Vagina (tissue), 2 donors: ENCODE measurements at regions not wholly inside any gene's neighbourhood (a gene's known extent, or its start where the extent isn't known, plus 50 kb on each side); places are given as distances from the start of the nearest gene placed in this dataset.

Source experiments
- DNase-seq, 2 donors: peaks; one replicate each; pipeline ENCODE4 v3.0.0-alpha.2; 2017; ENCODE audit errors: extremely low spot score in 2 of 2
- H3K27ac ChIP-seq: fragments of 200-600 bp; sonication (generic); one replicate; pipeline ENCODE4 v1.5.1; 2019
- H3K27me3 ChIP-seq: fragments of 200-600 bp; sonication (generic); one replicate; pipeline ENCODE4 v1.5.1; 2019
- H3K36me3 ChIP-seq, 2 donors: fragments of 200-600 bp; sonication (generic); one replicate each; pipeline ENCODE4 v1.5.1; 2017 to 2019
- H3K4me1 ChIP-seq: fragments of 200-600 bp; sonication (generic); one replicate; pipeline ENCODE4 v1.5.1; 2019
- H3K4me3 ChIP-seq, 2 donors: fragments of 200-600 bp; sonication (generic); 1 replicate in 1 of 2; 2 replicates in 1 of 2; pipeline ENCODE4 v1.5.1; 2016 to 2019
- H3K9me3 ChIP-seq: fragments of 200-600 bp; sonication (generic); one replicate; pipeline ENCODE4 v1.5.1; 2019
- POLR2A ChIP-seq, 2 donors: fragments of 450-650 bp; IDR thresholded peaks; one replicate each; pipeline ENCODE4 v1.6.1; 2017; ENCODE audit warnings: antibody characterized with exemption in 2 of 2, mild to moderate bottlenecking in 2 of 2, moderate library complexity in 2 of 2
- POLR2AphosphoS5 ChIP-seq, 2 donors: sonication (generic); formaldehyde crosslinking; IDR thresholded peaks; one replicate each; pipeline ENCODE4 v1.9.0; 2017; ENCODE audit warnings: antibody characterized with exemption in 2 of 2, mild to moderate bottlenecking in 2 of 2, low read depth in 1 of 2; ENCODE audit not compliant: insufficient read depth in 1 of 2
- intact Hi-C: fragments of 100-400 bp; cut with DNase I; formaldehyde crosslinking; loops from one replicate; pipeline ENCODE4 v1.15.1; 2023
- TF ChIP-seq, protein P1 (sequence below), 3 experiments: fragments of 450-650 bp in 2 of 3; fragments of 200-600 bp in 1 of 3; sonication (generic) in 1 of 3; IDR thresholded peaks; one replicate each; pipeline ENCODE4 v1.5.1; 2017 to 2019; ENCODE audit warnings: antibody characterized with exemption in 3 of 3, mild to moderate bottlenecking in 2 of 3, moderate library complexity in 2 of 3

DNA sequence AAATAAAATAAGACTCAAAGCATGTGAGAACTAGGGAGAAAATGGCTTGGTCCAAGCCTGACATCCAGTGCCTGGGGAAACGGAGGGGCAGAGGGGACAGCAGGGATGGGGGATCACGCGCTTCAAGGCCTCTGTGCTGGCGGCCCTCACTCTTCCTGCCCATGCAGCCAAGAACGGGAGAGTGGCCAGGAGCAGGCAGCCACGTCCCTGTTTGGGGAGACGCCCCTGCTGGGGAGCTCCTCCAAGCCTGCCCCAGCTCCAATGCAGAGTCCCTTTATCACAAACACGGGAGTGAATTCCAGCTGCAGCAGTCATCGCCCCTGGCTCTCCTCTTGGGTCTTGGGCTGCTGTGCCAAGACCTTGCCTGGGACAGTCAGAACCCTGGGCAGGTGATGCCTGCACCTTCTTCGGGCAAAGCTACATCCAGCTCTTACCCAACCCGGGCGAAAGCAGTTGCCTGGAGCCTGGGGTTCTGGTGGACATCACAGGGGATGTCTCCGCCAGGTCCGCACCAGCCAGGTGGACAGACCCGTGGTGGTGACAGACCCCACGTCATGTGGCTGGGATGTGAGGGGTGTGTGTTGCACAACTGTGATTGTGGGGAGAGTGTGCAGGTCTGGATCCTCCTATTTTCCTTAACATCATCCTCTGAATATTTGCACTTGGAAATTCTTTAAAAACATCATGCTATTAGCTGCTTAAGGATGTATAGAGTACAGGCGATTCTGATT is 1391.3 kb downstream of the BRD1 start:
- Histone ChIP-seq H3K4me3 (no peak overlapping the region), H3K9me3 (no peaks in the 10 kb centered on the region), H3K36me3 (no peaks in the 10 kb centered on the region), H3K4me1 (no peaks in the 10 kb centered on the region), H3K27ac (no peak overlapping the region), H3K27me3 (no peaks in the 10 kb centered on the region)
- intact Hi-C loops = no loop called here
- DNase-seq = no peak
- TF ChIP-seq POLR2AphosphoS5 (IDR thresholded peaks at IDR 0.05; ENCODE audit: insufficient read depth in 1 of 2, low read depth in 1 of 2) (no peak), POLR2A (IDR thresholded peaks at IDR 0.05) (no peak)
- TF ChIP-seq, protein P1, sequence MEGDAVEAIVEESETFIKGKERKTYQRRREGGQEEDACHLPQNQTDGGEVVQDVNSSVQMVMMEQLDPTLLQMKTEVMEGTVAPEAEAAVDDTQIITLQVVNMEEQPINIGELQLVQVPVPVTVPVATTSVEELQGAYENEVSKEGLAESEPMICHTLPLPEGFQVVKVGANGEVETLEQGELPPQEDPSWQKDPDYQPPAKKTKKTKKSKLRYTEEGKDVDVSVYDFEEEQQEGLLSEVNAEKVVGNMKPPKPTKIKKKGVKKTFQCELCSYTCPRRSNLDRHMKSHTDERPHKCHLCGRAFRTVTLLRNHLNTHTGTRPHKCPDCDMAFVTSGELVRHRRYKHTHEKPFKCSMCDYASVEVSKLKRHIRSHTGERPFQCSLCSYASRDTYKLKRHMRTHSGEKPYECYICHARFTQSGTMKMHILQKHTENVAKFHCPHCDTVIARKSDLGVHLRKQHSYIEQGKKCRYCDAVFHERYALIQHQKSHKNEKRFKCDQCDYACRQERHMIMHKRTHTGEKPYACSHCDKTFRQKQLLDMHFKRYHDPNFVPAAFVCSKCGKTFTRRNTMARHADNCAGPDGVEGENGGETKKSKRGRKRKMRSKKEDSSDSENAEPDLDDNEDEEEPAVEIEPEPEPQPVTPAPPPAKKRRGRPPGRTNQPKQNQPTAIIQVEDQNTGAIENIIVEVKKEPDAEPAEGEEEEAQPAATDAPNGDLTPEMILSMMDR (IDR thresholded peaks at IDR 0.05) = no peak

DNA sequence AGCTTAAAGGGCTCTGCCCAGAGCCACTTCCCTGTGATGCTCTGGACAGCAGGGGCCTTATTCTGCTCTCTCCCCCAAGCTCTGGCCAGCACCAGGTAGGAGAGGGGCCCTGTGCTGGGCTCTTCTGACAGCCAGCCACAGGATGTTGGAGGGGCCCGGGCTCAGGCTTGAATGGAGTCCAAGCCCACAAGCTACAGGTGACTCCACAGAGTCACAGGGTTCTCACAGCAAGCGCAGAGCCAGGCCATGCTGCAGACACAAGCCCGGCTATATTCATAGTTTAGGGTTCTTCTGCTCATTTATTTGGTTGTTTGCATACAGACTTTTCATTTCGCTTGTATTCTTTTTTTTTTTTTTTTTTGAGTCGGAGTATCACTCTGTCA is 1392.8 kb downstream of the BRD1 start:
- Histone ChIP-seq H3K4me1 (no peaks in the 10 kb centered on the region), H3K4me3 (no peak overlapping the region), H3K27ac (no peak overlapping the region), H3K27me3 (no peaks in the 10 kb centered on the region), H3K36me3 (no peaks in the 10 kb centered on the region), H3K9me3 (no peaks in the 10 kb centered on the region)
- intact Hi-C loops = no loop called here
- no peak for DNase-seq
- TF ChIP-seq POLR2A (IDR thresholded peaks at IDR 0.05) (no peak), POLR2AphosphoS5 (IDR thresholded peaks at IDR 0.05; ENCODE audit: insufficient read depth in 1 of 2, low read depth in 1 of 2) (no peak)
- TF ChIP-seq, protein P1 (IDR thresholded peaks at IDR 0.05) = no peak

DNA sequence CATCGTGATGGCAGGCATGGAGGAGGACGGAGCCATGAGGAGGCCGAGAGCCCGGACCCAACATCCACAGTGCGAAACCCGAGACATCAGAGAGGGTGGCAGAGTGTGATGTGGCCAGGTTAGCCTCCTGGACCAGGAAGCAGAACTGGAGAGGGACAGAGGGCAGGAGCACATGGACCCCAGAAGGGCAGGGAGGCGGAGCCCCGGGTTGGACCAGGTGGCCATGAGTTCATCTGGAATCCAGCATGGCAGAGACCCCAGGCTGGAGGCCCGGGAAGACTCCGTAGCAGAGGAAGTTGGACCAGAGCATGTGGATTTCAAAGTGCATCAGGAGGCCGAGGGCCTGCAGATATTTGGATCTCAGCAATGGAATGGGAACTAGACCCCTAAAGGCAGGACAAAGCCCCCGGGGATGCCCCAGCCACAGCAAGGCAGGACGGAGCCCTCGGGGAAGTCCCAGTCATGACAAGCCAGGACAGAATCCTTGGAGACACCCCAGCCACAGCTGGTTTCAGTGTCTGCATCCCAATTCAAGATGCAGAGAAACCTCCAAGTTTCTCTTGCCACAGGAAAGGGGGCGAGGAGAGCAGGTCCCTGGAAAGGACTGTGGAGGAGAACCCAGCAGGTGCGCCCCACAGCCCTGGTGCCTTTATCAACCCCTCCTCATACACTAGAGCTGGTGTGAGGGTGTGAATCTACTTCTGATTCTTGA is 1393.4 kb downstream of the BRD1 start:
- TF ChIP-seq POLR2A (IDR thresholded peaks at IDR 0.05) (no peak), POLR2AphosphoS5 (IDR thresholded peaks at IDR 0.05; ENCODE audit: insufficient read depth in 1 of 2, low read depth in 1 of 2) (no peak)
- TF ChIP-seq, protein P1 (IDR thresholded peaks at IDR 0.05) = no peak
- DNase-seq = no peak

DNA sequence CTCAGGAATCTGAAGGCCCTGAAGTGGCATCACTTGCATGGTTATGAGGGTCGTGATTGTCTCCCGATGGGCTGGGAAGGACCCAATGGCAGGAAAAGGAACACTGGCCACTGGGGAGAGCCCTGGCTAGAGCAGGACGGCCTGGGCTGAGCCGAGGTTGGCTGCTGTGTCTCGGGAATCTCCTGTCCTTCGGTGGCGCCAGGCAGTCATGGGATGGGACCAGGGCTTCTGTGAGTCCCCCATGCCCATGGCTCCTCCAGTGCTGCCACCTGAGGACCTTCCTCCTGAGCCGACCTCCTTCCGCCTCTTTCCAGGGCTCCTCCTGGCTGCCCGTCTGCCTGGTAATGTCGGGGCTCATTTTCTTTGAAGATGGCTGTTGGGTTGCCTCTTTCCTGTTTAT is 1394.0 kb downstream of the BRD1 start:
- Histone ChIP-seq H3K36me3 (no peaks in the 10 kb centered on the region), H3K4me3 (no peak overlapping the region), H3K9me3 (no peaks in the 10 kb centered on the region), H3K27me3 (no peaks in the 10 kb centered on the region), H3K27ac (no peak overlapping the region), H3K4me1 (no peaks in the 10 kb centered on the region)
- intact Hi-C loops = no loop called here
- DNase-seq = no peak
- TF ChIP-seq, protein P1 (IDR thresholded peaks at IDR 0.05) = no peak
- no peak for TF ChIP-seq POLR2AphosphoS5 (IDR thresholded peaks at IDR 0.05; ENCODE audit: insufficient read depth in 1 of 2, low read depth in 1 of 2)
- no peak for TF ChIP-seq POLR2A (IDR thresholded peaks at IDR 0.05)

More for the DNA sequence above, 1393.4 kb downstream of the BRD1 start:
- intact Hi-C loops = no loop called here
- no peaks in the 10 kb centered on the region for H3K27me3 ChIP-seq
- H3K27ac ChIP-seq = no peak overlapping the region
- no peaks in the 10 kb centered on the region for H3K36me3 ChIP-seq
- H3K4me1 ChIP-seq = no peaks in the 10 kb centered on the region
- no peaks in the 10 kb centered on the region for H3K9me3 ChIP-seq
- no peak overlapping the region for H3K4me3 ChIP-seq
